ENCODE measurements at regions not wholly inside any gene's neighbourhood (a gene's known extent, or its start where the extent isn't known, plus 50 kb on each side); places are given as distances from the start of the nearest gene placed in this dataset.

DNA sequence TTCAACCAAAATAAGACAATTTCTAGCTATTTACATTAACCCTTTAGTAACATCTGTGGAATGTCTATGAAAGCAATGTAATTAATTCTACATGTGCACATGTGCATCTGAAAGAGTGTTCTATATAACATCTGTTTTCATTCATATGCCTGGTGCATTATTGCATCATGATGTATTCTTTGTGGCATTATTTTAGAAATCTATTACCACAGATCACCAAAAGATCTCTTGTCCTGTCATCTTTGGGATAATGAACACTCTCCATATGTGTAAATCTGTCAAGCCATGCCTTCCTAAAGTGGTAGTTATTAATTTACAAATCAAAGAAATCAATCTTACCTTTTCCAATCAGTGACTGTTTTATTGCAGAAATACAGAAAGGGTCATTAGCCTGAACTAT lies 86.9 kb downstream of the TRIB2 start:
- Histone ChIP-seq H3K27ac (ENCODE audit: extremely low read length, insufficient read depth, low read length) (no peak overlapping the region), H3K4me3 (replicated peaks in 1 of 3; ENCODE audit: insufficient read depth in 1 of 3, low read depth in 2 of 3, low read length in 3 of 3) (no peak overlapping the region), H3K4me1 (ENCODE audit: insufficient read depth, low read length) (no peaks in the 10 kb centered on the region), H3K9ac (ENCODE audit: insufficient read depth, low read depth, low read length) (no peak overlapping the region), H3K36me3 (replicated peaks in 1 of 2; ENCODE audit: control insufficient read depth in 1 of 2, insufficient read depth in 2 of 2, low read length in 2 of 2) (no peaks in the 10 kb centered on the region), H2AFZ (ENCODE audit: low read length) (no peak overlapping the region), H3K27me3 (ENCODE audit: control insufficient read depth in 1 of 2, insufficient read depth in 2 of 2, low read length in 2 of 2) (no peaks in the 10 kb centered on the region), H3K4me2 (ENCODE audit: low read depth, low read length) (no peak overlapping the region), H3K9me3 (ENCODE audit: low read length) (peaks cover 42% of the 10 kb centered on the region), H3K79me2 (ENCODE audit: insufficient read depth, low read length) (no peaks in the 10 kb centered on the region), H4K20me1 (ENCODE audit: insufficient read depth, low read length) (no peaks in the 10 kb centered on the region)
- TF ChIP-seq ZNF296 (CRISPR knock-in tag; conservative IDR thresholded peaks at IDR 0.05), result no peak
- TF ChIP-seq, protein P1, sequence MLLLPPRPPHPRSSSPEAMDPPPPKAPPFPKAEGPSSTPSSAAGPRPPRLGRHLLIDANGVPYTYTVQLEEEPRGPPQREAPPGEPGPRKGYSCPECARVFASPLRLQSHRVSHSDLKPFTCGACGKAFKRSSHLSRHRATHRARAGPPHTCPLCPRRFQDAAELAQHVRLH (CRISPR knock-in tag; IDR thresholded peaks at IDR 0.05; ENCODE audit: borderline replicate concordance, low read depth), result no peak
- TF ChIP-seq XBP1 (CRISPR knock-in tag; IDR thresholded peaks at IDR 0.05), result no peak
- peak; percentile 63 for TF ChIP-seq CEBPB (IDR thresholded peaks at IDR 0.05; ENCODE audit: borderline replicate concordance, low read depth, low read length)
- peak; percentile 58; the same call in 1 of the 2 replicates for TF ChIP-seq ATF7 (IDR thresholded peaks at IDR 0.05)
- no peak for TF ChIP-seq ATF7 (CRISPR knock-in tag; IDR thresholded peaks at IDR 0.05)
- TF ChIP-seq ZNF343 (CRISPR knock-in tag; IDR thresholded peaks at IDR 0.05), result no peak
- DNase-seq (ENCODE audit: low spot score) (no peak), FAIRE-seq (no peak), ATAC-seq (no peak)
- intact Hi-C loops (cut with micrococcal nuclease; ENCODE audit: unreplicated experiment) (no loop called here), in situ Hi-C loops (cut with HindIII; ENCODE audit: extremely low pct_ligation_motif_present, low pct_unique_long_range_greater_than_20kb) (no loop called here)
- ChIA-PET CTCF (ENCODE audit: low intra/inter-chr PET ratio, low total read pairs) (no interaction called here), POLR2A (no interaction called here)
- no TSS peak for BruUV-seq (replicated peaks)

DNA sequence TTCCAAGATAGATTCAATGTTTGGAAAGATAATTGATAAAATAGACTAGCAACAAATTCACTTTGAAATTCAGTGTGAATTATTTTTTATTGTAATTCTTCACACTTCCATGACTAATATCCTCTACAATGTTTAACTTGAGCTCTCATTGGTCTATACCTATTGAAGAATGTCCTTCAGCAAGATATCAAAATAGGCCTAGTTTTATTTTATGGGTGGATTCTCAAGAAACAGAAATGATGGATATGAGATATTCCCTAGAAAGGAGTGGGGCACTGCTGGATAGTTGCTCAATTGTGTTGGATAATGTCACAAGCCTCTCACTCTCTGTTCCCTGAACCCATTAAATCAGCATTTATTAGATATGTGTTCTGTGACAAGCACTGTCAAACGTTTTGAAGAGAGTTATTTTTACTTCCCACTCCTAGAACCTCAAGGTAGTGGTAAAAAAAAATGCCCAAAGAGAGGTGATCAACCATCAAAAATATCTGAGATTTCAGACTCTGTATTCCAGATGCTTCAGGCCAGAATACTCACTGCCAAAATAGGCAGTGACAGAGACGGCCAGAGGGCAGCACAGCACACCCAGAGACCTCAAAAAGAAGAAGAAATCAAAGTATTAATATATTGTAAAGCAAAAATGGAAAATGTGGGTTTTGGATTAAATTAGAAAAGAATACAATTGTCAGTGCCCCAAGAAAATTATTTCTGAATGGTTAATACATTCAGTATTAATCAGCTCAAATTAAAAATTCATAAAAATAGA lies 87.5 kb downstream of the TRIB2 start:
- Histone ChIP-seq H3K79me2 (ENCODE audit: insufficient read depth, low read length) (no peaks in the 10 kb centered on the region), H3K9ac (ENCODE audit: insufficient read depth, low read depth, low read length) (no peak overlapping the region), H3K4me1 (ENCODE audit: insufficient read depth, low read length) (no peaks in the 10 kb centered on the region), H3K4me3 (replicated peaks in 1 of 3; ENCODE audit: insufficient read depth in 1 of 3, low read depth in 2 of 3, low read length in 3 of 3) (no peak overlapping the region), H3K27me3 (ENCODE audit: control insufficient read depth in 1 of 2, insufficient read depth in 2 of 2, low read length in 2 of 2) (no peaks in the 10 kb centered on the region), H4K20me1 (ENCODE audit: insufficient read depth, low read length) (no peaks in the 10 kb centered on the region), H2AFZ (ENCODE audit: low read length) (no peak overlapping the region), H3K27ac (ENCODE audit: extremely low read length, insufficient read depth, low read length) (no peak overlapping the region), H3K36me3 (replicated peaks in 1 of 2; ENCODE audit: control insufficient read depth in 1 of 2, insufficient read depth in 2 of 2, low read length in 2 of 2) (no peaks in the 10 kb centered on the region), H3K9me3 (ENCODE audit: low read length) (peaks cover 37% of the 10 kb centered on the region), H3K4me2 (ENCODE audit: low read depth, low read length) (no peak overlapping the region)
- ATAC-seq (no peak), DNase-seq (ENCODE audit: low spot score) (no peak), FAIRE-seq (no peak)
- intact Hi-C loops (cut with micrococcal nuclease; ENCODE audit: unreplicated experiment), result no loop called here
- BruUV-seq (replicated peaks), result no TSS peak
- ChIA-PET CTCF (ENCODE audit: low intra/inter-chr PET ratio, low total read pairs) (no interaction called here), POLR2A (no interaction called here)
- in situ Hi-C loops (cut with HindIII; ENCODE audit: extremely low pct_ligation_motif_present, low pct_unique_long_range_greater_than_20kb), result no loop called here
- 2% methylated on average over 2 of the region's 2 CpGs for WGBS (ENCODE audit: low lambda C conversion rate)
- TF ChIP-seq, protein P2, sequence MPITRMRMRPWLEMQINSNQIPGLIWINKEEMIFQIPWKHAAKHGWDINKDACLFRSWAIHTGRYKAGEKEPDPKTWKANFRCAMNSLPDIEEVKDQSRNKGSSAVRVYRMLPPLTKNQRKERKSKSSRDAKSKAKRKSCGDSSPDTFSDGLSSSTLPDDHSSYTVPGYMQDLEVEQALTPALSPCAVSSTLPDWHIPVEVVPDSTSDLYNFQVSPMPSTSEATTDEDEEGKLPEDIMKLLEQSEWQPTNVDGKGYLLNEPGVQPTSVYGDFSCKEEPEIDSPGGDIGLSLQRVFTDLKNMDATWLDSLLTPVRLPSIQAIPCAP (CRISPR knock-in tag; IDR thresholded peaks at IDR 0.05; ENCODE audit: low read depth), result no peak
- no peak for TF ChIP-seq SUZ12 (IDR thresholded peaks at IDR 0.05; ENCODE audit: low read depth, low read length)
- no peak for TF ChIP-seq MED1 (CRISPR knock-in tag; IDR thresholded peaks at IDR 0.05)
- TF ChIP-seq ZKSCAN8 (CRISPR knock-in tag; IDR thresholded peaks at IDR 0.05; ENCODE audit: borderline replicate concordance), result no peak
- no peak for TF ChIP-seq ZNF790 (CRISPR knock-in tag; IDR thresholded peaks at IDR 0.05; ENCODE audit: borderline replicate concordance)
- no peak for TF ChIP-seq ZNF549 (CRISPR knock-in tag; IDR thresholded peaks at IDR 0.05)
- TF ChIP-seq, protein P3, sequence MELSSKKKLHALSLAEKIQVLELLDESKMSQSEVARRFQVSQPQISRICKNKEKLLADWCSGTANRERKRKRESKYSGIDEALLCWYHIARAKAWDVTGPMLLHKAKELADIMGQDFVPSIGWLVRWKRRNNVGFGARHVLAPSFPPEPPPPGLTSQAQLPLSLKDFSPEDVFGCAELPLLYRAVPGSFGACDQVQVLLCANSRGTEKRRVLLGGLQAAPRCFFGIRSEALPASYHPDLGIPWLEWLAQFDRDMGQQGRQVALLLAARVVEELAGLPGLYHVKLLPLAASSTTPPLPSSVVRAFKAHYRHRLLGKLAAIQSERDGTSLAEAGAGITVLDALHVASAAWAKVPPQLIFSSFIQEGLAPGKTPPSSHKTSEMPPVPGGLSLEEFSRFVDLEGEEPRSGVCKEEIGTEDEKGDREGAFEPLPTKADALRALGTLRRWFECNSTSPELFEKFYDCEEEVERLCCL (CRISPR knock-in tag; IDR thresholded peaks at IDR 0.05; ENCODE audit: borderline replicate concordance), result no peak
- no peak for TF ChIP-seq ZNF569 (CRISPR knock-in tag; IDR thresholded peaks at IDR 0.05; ENCODE audit: borderline replicate concordance)
- TF ChIP-seq POLR2A (IDR thresholded peaks at IDR 0.05; ENCODE audit: insufficient read depth in 1 of 2, low read depth in 2 of 2, low read length in 2 of 2), result no peak
- TF ChIP-seq ZNF570 (CRISPR knock-in tag; IDR thresholded peaks at IDR 0.05; ENCODE audit: borderline replicate concordance), result no peak
- TF ChIP-seq RFXAP (CRISPR knock-in tag; IDR thresholded peaks at IDR 0.05; ENCODE audit: borderline replicate concordance), result no peak

Data from HepG2 (cell line).